GM19397 (cell line): ENCODE measurements at regions not wholly inside any gene's neighbourhood (a gene's known extent, or its start where the extent isn't known, plus 50 kb on each side); places are given as distances from the start of the nearest gene placed in this dataset.
A peak's percentile ranks its signal among the peaks of the same experiment; 100 is the strongest.

Experiments used
- ATAC-seq: cut with Tn5 transposase; IDR thresholded peaks from one replicate; pipeline ENCODE4 v1.9.1; 2021; ENCODE audit warnings: mild to moderate bottlenecking, moderate library complexity; ENCODE audit not compliant: unreplicated experiment

- no peak for ATAC-seq
These were observed 56.0 kb upstream of the TAB2 start for GRCh38 chr6:149261364-149262040.

DNA sequence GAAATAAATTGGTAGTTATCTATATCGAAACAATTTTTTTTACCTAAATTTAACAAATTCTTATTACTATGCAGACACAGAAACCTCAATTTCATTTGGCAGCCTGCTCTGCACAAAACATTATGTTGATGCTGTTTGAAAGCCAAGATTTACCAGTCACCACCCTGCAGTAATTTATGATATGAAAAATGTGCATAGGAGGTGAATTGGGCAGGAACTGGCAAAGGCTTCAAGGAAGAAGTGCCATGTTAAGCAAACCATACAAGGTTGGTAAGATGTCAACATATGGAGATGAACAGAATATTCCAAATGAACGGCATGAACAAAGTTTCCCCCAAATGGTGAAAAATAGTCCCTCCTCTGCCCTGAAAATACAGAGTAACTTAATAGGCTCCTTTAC is 54.2 kb upstream of the TAB2 start:
- no peak for ATAC-seq

GRCh38 chr6:149264629-149265028 is 52.9 kb upstream of the TAB2 start:
- no peak for ATAC-seq

DNA sequence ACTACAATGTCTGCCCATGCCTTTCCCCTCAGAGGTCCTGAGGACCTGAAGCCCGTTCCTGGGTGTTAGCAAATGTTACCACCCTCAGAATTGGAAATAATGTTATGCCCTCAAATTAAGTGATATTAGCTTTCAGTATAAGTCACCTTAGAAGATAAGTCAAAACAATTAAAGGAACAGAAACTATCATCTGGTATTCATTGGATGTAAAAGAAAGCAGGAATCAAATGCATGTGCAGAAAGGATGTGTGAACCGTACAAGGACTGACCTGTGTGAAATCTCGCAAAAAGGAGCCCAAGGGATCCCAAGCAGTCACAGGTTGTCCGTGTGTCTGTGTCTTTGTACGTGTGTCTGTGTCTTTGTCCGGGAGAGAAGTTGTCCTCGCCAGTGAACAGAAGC is 51.6 kb upstream of the TAB2 start:
- ATAC-seq, result no peak

DNA sequence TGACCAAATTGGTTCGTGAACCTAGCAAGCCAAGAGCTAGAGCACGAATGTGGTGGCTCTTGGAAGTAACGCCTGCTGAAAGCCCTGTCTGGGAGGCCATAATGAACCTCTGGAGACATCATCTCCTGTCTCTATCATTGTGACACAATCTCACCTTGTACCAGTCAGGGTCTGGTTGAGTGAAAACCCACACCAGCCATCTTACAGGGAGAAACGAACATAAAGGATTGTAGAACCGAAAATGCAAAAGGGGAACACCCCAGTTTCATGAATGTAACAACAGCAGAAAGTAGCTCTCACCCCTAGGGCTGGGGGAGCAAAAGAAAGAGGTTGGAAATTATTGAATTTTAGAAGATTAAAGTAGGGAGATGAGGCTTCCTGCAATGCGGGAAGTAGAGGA is 50.9 kb upstream of the TAB2 start:
- peak; percentile 56 for ATAC-seq

- no peak for ATAC-seq
These were observed 50.4 kb upstream of the TAB2 start for GRCh38 chr6:149267072-149267471.

GRCh38 chr6:149267513-149268043 is 49.9 kb upstream of the TAB2 start:
- no peak for ATAC-seq
